Colonic mucosa (tissue), 4 donors: ENCODE measurements at regions not wholly inside any gene's neighbourhood (a gene's known extent, or its start where the extent isn't known, plus 50 kb on each side); places are given as distances from the start of the nearest gene placed in this dataset.

Source experiments
- DNase-seq: peaks from one replicate; pipeline ENCODE4 v3.0.0-alpha.2; 2020
- H3K27ac ChIP-seq: fragments of 200-600 bp; one replicate; pipeline ENCODE4 v1.8.0; 2021
- H3K27me3 ChIP-seq: fragments of 200-600 bp; one replicate; pipeline ENCODE4 v1.8.0; 2021
- H3K36me3 ChIP-seq: fragments of 200-600 bp; one replicate; pipeline ENCODE4 v1.8.0; 2021
- H3K4me1 ChIP-seq: fragments of 200-600 bp; one replicate; pipeline ENCODE4 v1.8.0; 2021; ENCODE audit warnings: mild to moderate bottlenecking
- H3K4me3 ChIP-seq: fragments of 200-600 bp; one replicate; pipeline ENCODE4 v1.8.0; 2021
- H3K9ac ChIP-seq, 2 donors: one replicate each; pipeline ENCODE4 v1.7.0; 2013; ENCODE audit warnings: control low read depth in 2 of 2, low read depth in 2 of 2, low read length in 2 of 2
- H3K9me3 ChIP-seq: fragments of 200-600 bp; one replicate; pipeline ENCODE4 v1.8.0; 2021
- CTCF ChIP-seq: fragments of 200-600 bp; IDR thresholded peaks from one replicate; pipeline ENCODE4 v1.8.0; 2022; ENCODE audit warnings: antibody characterized with exemption, mild to moderate bottlenecking
- intact Hi-C: fragments of 100-400 bp; cut with DNase I; formaldehyde crosslinking; loops from one replicate; pipeline ENCODE4 v1.14.1; 2022
- donor health status: healthy.
- donor health status: DM: no; HTN: no; CAD: no.
- donor health status: DM: no; HTN: no; CAD: no.

DNA sequence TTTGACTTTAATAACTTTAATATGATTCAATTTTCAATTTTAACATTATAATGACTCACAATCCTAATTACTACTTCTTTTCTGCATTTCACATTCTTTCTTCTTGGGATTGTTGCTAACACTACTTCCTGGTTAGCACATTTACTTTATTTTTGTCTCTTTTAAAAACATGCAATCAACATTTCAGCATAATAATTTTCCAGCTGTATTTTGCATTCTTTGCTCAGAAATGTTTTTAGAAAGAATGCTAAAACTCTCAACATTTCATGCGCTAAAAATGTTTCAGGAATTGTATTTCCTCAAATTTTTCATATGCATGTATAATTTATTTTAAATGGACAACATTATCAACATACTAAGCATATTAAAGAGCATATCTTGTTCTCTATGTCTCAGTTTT, 1302.1 kb upstream of the GJE1 start:
- no peak overlapping the region for H3K4me3 ChIP-seq
- no peak overlapping the region for H3K9ac ChIP-seq

DNA sequence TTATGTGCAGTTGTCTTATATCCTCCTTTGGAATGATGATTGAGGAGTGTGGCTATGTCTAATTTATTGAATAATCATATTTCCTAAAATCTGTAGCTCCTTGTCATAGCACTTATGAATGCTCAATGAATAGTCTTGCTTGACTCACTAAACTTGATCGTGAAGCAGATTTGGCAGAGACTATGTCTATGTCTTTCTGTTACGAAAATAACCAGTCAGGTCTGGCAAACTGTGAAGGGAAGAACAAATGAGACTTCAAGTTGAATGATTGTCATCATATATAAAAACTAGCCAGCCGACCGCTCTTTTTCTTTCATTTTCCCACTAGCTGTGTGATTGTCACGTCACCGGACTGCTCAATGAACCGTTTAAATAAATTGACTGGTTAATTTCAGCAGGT, 1303.9 kb upstream of the GJE1 start:
- Histone ChIP-seq H3K9me3 (no peaks in the 10 kb centered on the region), H3K4me1 (no peaks in the 10 kb centered on the region), H3K9ac (no peak overlapping the region), H3K27ac (no peak overlapping the region), H3K36me3 (no peaks in the 10 kb centered on the region), H3K4me3 (no peak overlapping the region), H3K27me3 (no peaks in the 10 kb centered on the region)
- DNase-seq, result no peak
- no peak for TF ChIP-seq CTCF
- intact Hi-C loops, result no loop called here

More for the DNA sequence above, 1302.1 kb upstream of the GJE1 start:
- no peak overlapping the region for H3K27ac ChIP-seq
- H3K36me3 ChIP-seq, result no peaks in the 10 kb centered on the region
- TF ChIP-seq CTCF, result no peak
- intact Hi-C loops, result no loop called here
- no peaks in the 10 kb centered on the region for H3K4me1 ChIP-seq
- H3K9me3 ChIP-seq, result no peaks in the 10 kb centered on the region
- DNase-seq, result no peak
- no peaks in the 10 kb centered on the region for H3K27me3 ChIP-seq

GRCh38 chr6:140827593-140827992, 1305.1 kb upstream of the GJE1 start:
- no peaks in the 10 kb centered on the region for H3K36me3 ChIP-seq

GRCh38 chr6:140825731-140826130, 1307.0 kb upstream of the GJE1 start:
- no peak for TF ChIP-seq CTCF
- H3K9me3 ChIP-seq, result no peaks in the 10 kb centered on the region
- H3K36me3 ChIP-seq, result no peaks in the 10 kb centered on the region
- no peak for DNase-seq
- intact Hi-C loops, result no loop called here
- H3K9ac ChIP-seq, result no peak overlapping the region
- H3K27ac ChIP-seq, result no peak overlapping the region
- no peaks in the 10 kb centered on the region for H3K27me3 ChIP-seq
- no peak overlapping the region for H3K4me3 ChIP-seq
- H3K4me1 ChIP-seq, result no peaks in the 10 kb centered on the region

More at GRCh38 chr6:140827593-140827992, 1305.1 kb upstream of the GJE1 start:
- no peaks in the 10 kb centered on the region for H3K9me3 ChIP-seq
- H3K4me1 ChIP-seq, result no peaks in the 10 kb centered on the region
- H3K27ac ChIP-seq, result no peak overlapping the region
- H3K27me3 ChIP-seq, result no peaks in the 10 kb centered on the region
- TF ChIP-seq CTCF, result no peak
- intact Hi-C loops, result no loop called here
- H3K4me3 ChIP-seq, result no peak overlapping the region
- no peak for DNase-seq
- H3K9ac ChIP-seq, result no peak overlapping the region

DNA sequence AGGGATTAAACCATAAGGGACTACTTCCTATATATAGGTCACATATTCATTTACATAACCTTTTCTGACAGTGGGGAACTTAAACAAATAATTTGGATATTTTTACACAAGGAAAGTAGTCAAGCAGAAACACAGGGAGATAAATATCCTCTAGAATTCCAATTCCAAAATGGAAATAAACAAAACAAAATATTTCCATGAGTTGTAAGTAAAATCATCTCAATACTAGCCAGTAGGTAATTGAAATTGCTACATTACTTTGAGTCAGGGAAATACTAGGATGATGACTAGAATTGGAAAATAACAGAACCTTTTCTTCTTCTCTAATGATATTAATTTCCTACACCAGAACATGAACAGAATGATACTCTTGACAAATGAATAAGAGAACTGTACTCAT, 1308.1 kb upstream of the GJE1 start:
- Histone ChIP-seq H3K9ac (no peak overlapping the region), H3K4me3 (no peak overlapping the region), H3K27ac (no peak overlapping the region), H3K36me3 (no peaks in the 10 kb centered on the region), H3K9me3 (no peaks in the 10 kb centered on the region), H3K27me3 (no peaks in the 10 kb centered on the region), H3K4me1 (no peaks in the 10 kb centered on the region)
- no peak for TF ChIP-seq CTCF
- intact Hi-C loops, result no loop called here
- DNase-seq, result no peak

- Histone ChIP-seq H3K36me3 (no peaks in the 10 kb centered on the region), H3K4me3 (no peak overlapping the region), H3K27me3 (no peaks in the 10 kb centered on the region), H3K9me3 (no peaks in the 10 kb centered on the region), H3K4me1 (no peaks in the 10 kb centered on the region), H3K27ac (no peak overlapping the region), H3K9ac (no peak overlapping the region)
- no peak for TF ChIP-seq CTCF
- intact Hi-C loops, result no loop called here
- no peak for DNase-seq
These were observed 1311.5 kb upstream of the GJE1 start for GRCh38 chr6:140821196-140821595.
